Urothelium cell line (cell line): ENCODE measurements at regions not wholly inside any gene's neighbourhood (a gene's known extent, or its start where the extent isn't known, plus 50 kb on each side); places are given as distances from the start of the nearest gene placed in this dataset.

Source experiments
- DNase-seq: peaks from one replicate; pipeline ENCODE4 v3.0.0; 2011; ENCODE audit warnings: low spot score, mixed read lengths
- FAIRE-seq: peaks from 2 replicates; lab custom pipeline; 2011; peaks lifted over from hg19 to GRCh38; lab: Jason Lieb, UNC

DNA sequence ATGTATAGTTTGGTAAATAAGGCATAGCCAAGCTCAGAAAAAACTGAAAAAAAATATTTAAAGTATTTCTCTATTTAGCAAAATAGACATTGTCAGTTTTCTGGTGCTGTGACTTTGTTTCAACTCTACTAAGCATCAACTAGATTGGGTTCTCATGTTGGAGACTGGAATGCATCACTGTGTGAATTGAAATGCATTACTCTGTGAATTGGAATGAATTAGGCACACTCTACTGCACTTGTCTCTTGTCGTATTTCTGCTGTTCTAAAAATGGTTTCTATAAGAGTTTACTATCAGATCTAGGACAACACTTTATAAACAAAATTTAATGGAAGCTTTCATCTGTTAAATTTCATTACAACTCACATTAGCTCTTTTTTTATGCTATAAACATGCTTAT lies 1772.2 kb downstream of the MAT2B start:
- FAIRE-seq = no peak
- DNase-seq = no peak

DNA sequence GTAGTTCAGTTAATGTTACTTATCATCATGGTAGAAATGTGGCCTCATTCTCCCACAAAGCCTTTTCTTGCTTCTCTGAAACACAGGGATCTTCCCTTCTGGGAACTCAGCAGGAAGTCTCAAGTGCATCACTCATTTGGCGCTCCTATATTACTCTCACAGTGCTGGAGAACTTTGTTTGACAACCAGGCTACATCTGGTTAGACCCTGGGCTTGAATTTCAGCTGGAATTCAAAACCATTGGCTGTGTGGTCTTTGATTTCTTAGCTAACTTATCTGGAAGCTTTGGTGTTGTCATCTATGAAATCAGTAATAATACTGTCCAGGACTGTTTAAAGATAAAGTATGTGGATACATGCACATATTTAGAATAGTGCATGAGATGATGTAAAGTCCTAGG lies 1777.1 kb downstream of the MAT2B start:
- FAIRE-seq (no peak), DNase-seq (no peak)

- DNase-seq = no peak
- no peak for FAIRE-seq
Observed at GRCh38 chr5:165286692-165287091, 1781.3 kb downstream of the MAT2B start.

GRCh38 chr5:165290535-165290934 lies 1785.1 kb downstream of the MAT2B start:
- FAIRE-seq = no peak
- no peak for DNase-seq

DNA sequence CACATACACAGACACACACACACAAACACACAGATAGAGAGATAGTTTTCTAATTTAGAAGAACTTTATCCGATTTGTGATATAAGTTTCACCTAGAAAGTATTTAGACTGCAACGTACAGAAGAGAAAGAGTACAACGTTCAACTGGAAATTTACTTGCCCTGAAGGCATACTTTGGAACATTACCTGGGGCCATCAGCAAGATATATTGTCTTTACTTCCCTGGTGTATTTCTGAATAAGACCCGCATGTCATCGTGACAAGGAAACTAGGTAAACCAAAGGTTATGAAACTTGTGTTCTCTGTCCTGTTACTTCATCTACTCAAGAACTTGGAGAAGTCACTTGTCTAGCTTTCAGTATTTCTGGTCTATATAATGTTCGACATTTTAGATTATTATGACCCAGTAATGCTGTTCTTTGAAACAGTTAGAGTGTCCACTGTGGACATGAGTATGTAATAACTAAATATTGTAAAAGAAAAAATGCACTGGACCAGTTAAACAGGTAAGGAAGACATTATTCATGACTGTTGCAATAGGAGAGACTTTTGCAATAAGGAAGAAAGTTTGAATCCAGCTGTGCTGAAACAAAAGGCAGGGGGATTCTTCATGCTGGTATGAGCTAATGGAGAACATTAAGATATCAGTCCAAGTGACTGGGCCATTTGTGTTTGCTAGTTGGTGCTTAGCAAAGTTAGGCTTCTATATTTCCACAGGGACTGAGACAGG lies 1791.1 kb downstream of the MAT2B start:
- no peak for FAIRE-seq
- no peak for DNase-seq

DNA sequence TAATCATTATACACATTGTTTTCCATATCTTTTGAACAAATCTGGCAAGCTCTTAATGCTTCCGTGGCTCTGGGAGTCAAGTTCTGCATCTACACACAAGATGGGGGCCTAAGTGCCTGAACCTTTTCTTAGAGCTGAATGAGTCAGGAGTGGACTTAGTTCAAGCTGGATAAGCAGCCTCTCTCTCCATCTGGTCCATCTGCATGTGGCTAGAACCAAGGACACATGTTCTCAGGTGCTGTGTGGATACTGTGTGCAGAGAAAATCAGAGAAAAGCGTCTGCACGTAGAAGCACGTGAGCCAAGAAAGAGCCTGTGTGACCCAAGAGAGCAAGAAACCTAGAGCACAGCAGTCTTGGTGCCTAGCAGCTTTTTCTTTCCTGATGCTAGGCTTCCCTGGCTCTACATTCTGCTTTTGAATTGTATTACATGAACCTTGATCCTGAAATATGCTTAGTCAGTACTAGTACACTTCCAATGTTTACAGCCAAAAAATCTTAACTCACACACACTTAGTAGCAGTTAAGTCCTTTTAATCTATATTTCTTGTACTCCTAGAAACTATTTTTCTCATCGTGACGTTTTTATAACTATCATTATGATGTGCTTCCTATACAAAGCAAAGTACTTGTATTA lies 1798.9 kb downstream of the MAT2B start:
- DNase-seq (no peak), FAIRE-seq (no peak)

- DNase-seq (no peak), FAIRE-seq (no peak)
Observed at GRCh38 chr5:165305596-165305995, 1800.2 kb downstream of the MAT2B start.

DNA sequence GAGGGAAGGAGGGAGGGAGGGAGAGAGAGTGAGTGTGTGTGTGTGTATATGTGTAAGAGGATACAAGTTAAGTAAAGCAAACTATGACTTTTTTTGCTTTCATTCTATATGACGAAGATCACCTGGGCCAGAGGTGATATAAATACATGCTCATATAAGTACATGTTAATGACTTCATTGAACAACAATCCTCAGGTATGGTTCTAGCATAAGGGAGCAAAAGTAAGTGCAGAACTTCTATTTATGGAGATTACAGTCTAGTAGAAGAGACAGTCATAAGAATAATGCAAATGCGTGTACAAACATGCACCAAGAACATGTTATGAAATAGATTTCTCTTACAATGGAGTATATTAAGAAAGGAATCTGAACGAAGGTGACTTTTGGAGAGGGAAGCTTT lies 1804.0 kb downstream of the MAT2B start:
- FAIRE-seq (no peak), DNase-seq (no peak)

GRCh38 chr5:165310031-165310430 lies 1804.6 kb downstream of the MAT2B start:
- FAIRE-seq (no peak), DNase-seq (no peak)

GRCh38 chr5:165321912-165322311 lies 1816.5 kb downstream of the MAT2B start:
- FAIRE-seq = no peak
- no peak for DNase-seq

GRCh38 chr5:165325221-165325620 lies 1819.8 kb downstream of the MAT2B start:
- DNase-seq (no peak), FAIRE-seq (no peak)

GRCh38 chr5:165327631-165328030 lies 1822.2 kb downstream of the MAT2B start:
- FAIRE-seq (no peak), DNase-seq (no peak)

DNA sequence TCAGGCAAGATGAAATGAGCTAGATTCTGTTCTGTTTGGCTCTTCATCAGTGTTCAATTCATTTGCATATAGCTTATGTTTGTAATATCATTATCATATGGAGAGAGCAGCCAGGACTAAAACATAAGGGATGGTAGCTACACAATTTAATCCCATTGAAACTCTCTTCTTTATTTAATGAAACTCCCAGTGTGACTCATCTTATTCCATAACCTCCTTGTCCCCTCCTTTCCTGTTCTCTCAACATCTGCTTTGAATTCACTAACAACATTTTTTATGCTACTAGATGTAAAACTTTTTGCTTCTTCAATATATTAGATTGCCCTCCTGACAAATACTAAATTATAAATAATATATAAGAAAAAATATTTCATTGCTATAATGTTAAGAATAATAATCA lies 1823.4 kb downstream of the MAT2B start:
- DNase-seq (no peak), FAIRE-seq (no peak)

DNA sequence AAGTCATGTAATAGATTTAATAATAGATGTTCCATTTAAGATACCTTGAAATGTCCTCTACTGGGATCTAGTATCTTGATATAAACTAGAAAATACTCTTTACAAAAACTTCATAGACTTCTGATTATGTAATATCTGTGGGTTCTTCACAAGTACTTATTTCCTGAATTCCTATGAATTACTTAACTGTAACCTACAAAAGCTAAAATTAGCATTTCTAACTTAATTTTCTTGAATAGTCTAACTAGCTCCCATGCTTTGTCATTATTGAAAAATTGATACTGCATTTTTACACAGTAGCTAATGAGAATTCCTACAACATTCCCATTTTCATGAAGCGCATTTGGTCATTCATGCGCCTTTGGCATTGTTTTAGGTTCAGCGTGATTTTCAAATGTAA lies 1828.2 kb downstream of the MAT2B start:
- DNase-seq = no peak
- FAIRE-seq = no peak

- FAIRE-seq (no peak), DNase-seq (no peak)
Observed at GRCh38 chr5:165334201-165334600, 1828.8 kb downstream of the MAT2B start.

DNA sequence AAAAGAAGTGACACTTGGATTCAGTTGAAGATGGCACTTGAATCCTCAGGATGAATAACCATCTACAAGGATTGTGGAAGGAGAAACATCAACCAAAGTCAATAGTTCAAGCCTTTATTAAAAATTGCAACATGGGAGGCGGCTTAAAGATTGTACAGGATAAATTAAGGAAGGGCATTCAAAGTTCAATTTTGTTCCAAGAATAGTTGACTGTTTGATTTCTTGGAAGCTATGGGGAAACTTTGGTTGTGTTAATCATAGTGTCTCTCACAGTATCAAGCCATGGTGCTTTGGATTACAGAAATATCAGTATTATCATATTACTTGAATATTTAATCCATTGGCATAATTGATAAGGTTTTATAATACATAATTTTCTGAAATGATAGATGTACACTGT lies 1844.3 kb downstream of the MAT2B start:
- DNase-seq (no peak), FAIRE-seq (no peak)

GRCh38 chr5:165351342-165351741 lies 1845.9 kb downstream of the MAT2B start:
- no peak for DNase-seq
- FAIRE-seq = no peak

DNA sequence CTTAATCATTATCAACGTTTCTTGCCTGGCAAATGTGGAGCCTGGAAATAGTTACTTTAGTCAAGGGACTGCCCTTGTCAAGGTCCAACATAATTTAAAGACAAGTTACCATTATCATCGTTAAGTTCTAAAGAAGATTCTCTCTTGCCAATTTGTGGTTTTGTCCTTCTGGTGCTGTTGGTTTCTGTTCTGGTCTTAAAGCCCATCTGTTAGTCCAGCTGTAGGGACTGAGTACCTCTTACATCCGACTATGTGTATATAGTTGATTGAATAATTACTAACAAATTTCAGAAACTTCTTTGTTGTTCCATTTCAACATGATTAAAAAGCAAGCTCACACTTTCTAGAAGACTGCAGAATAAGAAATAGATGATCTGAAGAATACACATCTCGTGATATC lies 1854.9 kb downstream of the MAT2B start:
- no peak for FAIRE-seq

DNA sequence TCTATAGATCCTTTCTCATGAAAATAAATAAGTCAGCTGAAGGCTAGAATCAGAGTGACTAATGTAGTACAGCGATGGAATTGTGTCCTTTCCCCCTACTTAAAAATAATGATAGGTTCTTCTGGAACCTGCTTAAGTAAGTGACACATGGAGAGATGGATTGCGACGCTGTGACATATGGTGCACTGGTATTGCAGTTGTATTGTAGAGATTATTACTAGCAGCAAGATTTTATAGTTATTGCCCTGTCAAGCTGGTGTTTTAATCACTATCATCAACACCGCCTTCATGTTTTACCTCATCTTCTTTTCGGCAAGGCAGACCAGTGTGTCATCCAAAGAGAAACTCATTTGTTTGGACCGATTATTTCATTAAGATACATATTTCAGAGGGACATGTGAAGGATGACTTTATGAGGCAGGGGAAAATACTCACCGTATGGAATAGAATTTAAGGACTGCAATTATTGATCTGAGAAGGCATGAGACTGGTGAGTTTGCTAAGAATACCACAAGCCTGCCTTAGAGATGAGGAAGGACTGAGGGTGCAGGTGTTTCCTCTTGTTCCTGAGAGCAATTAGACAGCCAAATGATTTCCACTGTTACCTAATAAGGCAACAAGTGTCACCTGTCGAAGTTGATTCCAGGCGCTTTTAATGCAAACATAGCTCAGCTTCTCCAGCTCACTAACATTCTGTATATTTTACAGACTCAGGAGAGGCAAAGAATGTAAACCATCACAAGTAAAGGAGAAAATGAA lies 1855.5 kb downstream of the MAT2B start:
- no peak for DNase-seq

More for the DNA sequence above, 1854.9 kb downstream of the MAT2B start:
- DNase-seq = no peak

DNA sequence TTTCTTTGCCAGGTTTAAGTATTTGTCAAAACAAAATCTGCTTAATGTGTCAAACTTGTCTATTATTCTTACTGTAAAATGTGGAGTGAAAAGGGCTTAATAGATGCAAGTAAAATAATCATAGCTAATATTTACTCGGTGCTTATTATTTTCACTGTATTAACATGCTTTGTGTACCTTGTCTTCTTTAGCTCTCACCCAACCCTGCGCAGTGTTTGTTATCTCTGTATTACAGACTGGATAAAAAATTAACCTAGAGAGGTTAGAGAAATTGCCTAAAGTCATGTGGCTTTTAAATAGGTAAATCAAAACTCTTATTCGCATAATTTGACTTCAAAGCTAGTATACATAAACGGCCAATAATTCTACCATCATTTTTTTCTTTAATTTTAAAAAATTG lies 1864.8 kb downstream of the MAT2B start:
- no peak for FAIRE-seq
- no peak for DNase-seq

More for the DNA sequence above, 1855.5 kb downstream of the MAT2B start:
- no peak for FAIRE-seq

- DNase-seq (no peak), FAIRE-seq (no peak)
Observed at GRCh38 chr5:165370794-165371193, 1865.4 kb downstream of the MAT2B start.

DNA sequence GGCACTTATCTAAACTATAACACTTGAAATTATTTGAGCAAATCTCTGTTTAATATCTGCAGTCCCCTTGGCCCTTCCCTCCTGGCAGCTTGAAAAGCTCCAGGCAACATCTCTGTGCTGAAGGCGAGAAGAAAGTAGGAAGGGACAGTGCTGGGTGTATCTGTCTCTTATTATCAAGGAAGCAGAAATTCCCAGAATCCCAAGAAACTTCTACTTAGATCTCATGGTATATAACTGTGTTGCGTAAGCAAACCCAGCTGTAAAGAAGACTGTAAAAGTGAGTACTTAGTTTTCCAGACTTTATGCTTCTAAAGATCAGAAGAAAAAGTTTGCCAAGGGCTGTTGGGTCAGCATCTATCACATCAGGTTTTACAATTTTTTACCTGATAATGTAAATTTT lies 1869.8 kb downstream of the MAT2B start:
- DNase-seq (no peak), FAIRE-seq (no peak)
